K562 (cell line): ENCODE measurements at regions not wholly inside any gene's neighbourhood (a gene's known extent, or its start where the extent isn't known, plus 50 kb on each side); places are given as distances from the start of the nearest gene placed in this dataset.

Experiments used
- ATAC-seq: fragments of 200-7000 bp; cut with Tn5 transposase; 3 replicates; pipeline ENCODE4 v1.9.1; 2020; ENCODE audit warnings: moderate library complexity
- BruUV-seq: library from RNA; stranded (reverse); fragments of 400-500 nt; replicated peaks from 2 replicates; lab custom pipeline; 2021; lab: Mats Ljungman, UMichigan
- CTCF ChIA-PET: fragments of 300-600 bp; formaldehyde crosslinking; extraction: SDS; loops from one replicate; lab custom pipeline; 2021; ENCODE audit warnings: low intra/inter-chr PET ratio; lab: Yijun Ruan, JAX
- POLR2A ChIA-PET: fragments of 300-600, 350-650 bp; sonication (Branson Sonifier 250); formaldehyde crosslinking; extraction: SDS; loops from one replicate; lab custom pipeline; 2021; ENCODE audit warnings: antibody characterized with exemption, inconsistent platforms; lab: Yijun Ruan, JAX
- DNase-seq, 4 experiments: peaks; one replicate each; pipeline versions ENCODE4 v3.0.0 to v3.0.0-alpha.2; 2011 to 2018; ENCODE audit warnings: low spot score in 3 of 4, mixed read lengths in 3 of 4; ENCODE audit errors: extremely low read depth in 1 of 4
- FAIRE-seq: peaks from 2 replicates; lab custom pipeline; 2011; peaks lifted over from hg19 to GRCh38; lab: Jason Lieb, UNC
- H2AFZ ChIP-seq: 2 replicates; pipeline ENCODE4 v1.6.0; 2011; ENCODE audit warnings: low read depth, low read length, control low read depth, inconsistent platforms
- H3K27ac ChIP-seq: fragments of 200-600 bp; 3 replicates; pipeline ENCODE4 v1.8.0; 2011; ENCODE audit warnings: low read depth, mild to moderate bottlenecking, control low read depth, inconsistent platforms, low read length, moderate library complexity, mixed read lengths; ENCODE audit errors: extremely low read depth
- H3K27me3 ChIP-seq, 2 experiments: fragments of 300-600 bp in 1 of 2; 2 replicates in 1 of 2; 3 replicates in 1 of 2; pipeline versions ENCODE4 v1.6.0 to v1.8.0; 2011; ENCODE audit warnings: inconsistent platforms in 2 of 2, low read length in 2 of 2, mild to moderate bottlenecking in 1 of 2, mixed read lengths in 1 of 2, moderate library complexity in 1 of 2; ENCODE audit not compliant: control insufficient read depth in 2 of 2, insufficient read depth in 2 of 2
- H3K36me3 ChIP-seq: fragments of 300-600 bp; 3 replicates; pipeline ENCODE4 v1.8.0; 2011; ENCODE audit warnings: mild to moderate bottlenecking, low read length, inconsistent platforms; ENCODE audit not compliant: control insufficient read depth, insufficient read depth
- H3K4me1 ChIP-seq, 2 experiments: fragments of 200-600 bp in 1 of 2; replicated peaks in 1 of 2; 2 replicates in 1 of 2; 3 replicates in 1 of 2; pipeline versions ENCODE4 v1.5.1 to v1.8.0; 2011; ENCODE audit warnings: inconsistent platforms in 2 of 2, low read length in 2 of 2, mild to moderate bottlenecking in 1 of 2, mixed read lengths in 1 of 2, moderate library complexity in 1 of 2; ENCODE audit not compliant: control insufficient read depth in 2 of 2, insufficient read depth in 2 of 2
- H3K4me2 ChIP-seq: 2 replicates; pipeline ENCODE4 v1.6.1; 2011; ENCODE audit warnings: low read length, control low read depth, inconsistent platforms, mixed read lengths; ENCODE audit not compliant: insufficient read depth
- H3K4me3 ChIP-seq: fragments of 200-600 bp; sonication (generic), shearing (Covaris generic); 2 replicates; pipeline ENCODE4 v1.5.1; 2016; ENCODE audit warnings: control low read depth, inconsistent platforms
- H3K79me2 ChIP-seq: fragments of 200-600 bp; 3 replicates; pipeline ENCODE4 v1.8.0; 2011; ENCODE audit warnings: low read length, inconsistent platforms; ENCODE audit not compliant: control insufficient read depth, insufficient read depth
- H3K9ac ChIP-seq, 2 experiments: 2 replicates each; pipeline versions ENCODE4 v1.6.0 to v1.6.1; 2011; ENCODE audit warnings: low read depth in 2 of 2, low read length in 2 of 2, control low read depth in 1 of 2, inconsistent platforms in 1 of 2, mild to moderate bottlenecking in 1 of 2, mixed read lengths in 1 of 2; ENCODE audit not compliant: insufficient read depth in 1 of 2
- H3K9me1 ChIP-seq: one replicate; pipeline ENCODE4 v1.6.0; 2011; ENCODE audit warnings: inconsistent platforms, mild to moderate bottlenecking, low read length, moderate library complexity; ENCODE audit not compliant: control insufficient read depth, insufficient read depth
- H3K9me3 ChIP-seq: replicated peaks from 2 replicates; pipeline ENCODE4 v1.5.1; 2011; ENCODE audit warnings: low read depth, low read length, inconsistent platforms; ENCODE audit not compliant: control insufficient read depth, insufficient read depth
- H4K20me1 ChIP-seq: replicated peaks from 2 replicates; pipeline ENCODE4 v1.6.1; 2011; ENCODE audit warnings: low read length, inconsistent platforms, mixed read lengths; ENCODE audit not compliant: control insufficient read depth, insufficient read depth
- ARNT ChIP-seq, 2 experiments: fragments of 450-650 bp; IDR thresholded peaks; 2 replicates each; pipeline ENCODE4 v1.6.1; 2016; ENCODE audit warnings: mild to moderate bottlenecking in 1 of 2
- CBFA2T3 ChIP-seq: fragments of 450-650 bp; IDR thresholded peaks from 2 replicates; pipeline ENCODE4 v1.6.1; 2017
- CBX3 ChIP-seq, 2 experiments: IDR thresholded peaks; 1 replicate in 1 of 2; 2 replicates in 1 of 2; pipeline ENCODE4 v1.6.1; 2012; ENCODE audit warnings: inconsistent platforms in 2 of 2, low read length in 2 of 2, borderline replicate concordance in 1 of 2, control low read depth in 1 of 2
- CGGBP1 ChIP-seq: fragments of 250-450 bp; sonication (Bioruptor Pico); IDR thresholded peaks from 2 replicates; pipeline ENCODE4 v1.9.0; 2021; ENCODE audit warnings: mild to moderate bottlenecking
- DLX4 ChIP-seq: fragments of 250-450 bp; sonication (Bioruptor Pico); IDR thresholded peaks from 2 replicates; pipeline ENCODE4 v1.6.1; 2021; ENCODE audit warnings: mild to moderate bottlenecking
- FOXP1 ChIP-seq: sonication (generic); formaldehyde crosslinking; IDR thresholded peaks from 2 replicates; pipeline ENCODE4 v1.8.0; 2022; ENCODE audit warnings: mild to moderate bottlenecking, missing genetic modification reagents
- HNRNPL ChIP-seq: fragments of 200-400 bp; formaldehyde crosslinking; IDR thresholded peaks from 2 replicates; pipeline ENCODE4 v1.6.1; 2017; ENCODE audit warnings: low read depth, mild to moderate bottlenecking, low read length
- KAT2B ChIP-seq: IDR thresholded peaks from one replicate; pipeline ENCODE4 v1.6.1; 2012; ENCODE audit warnings: low read depth, mild to moderate bottlenecking, control low read depth, inconsistent platforms, low read length, moderate library complexity
- MTA1 ChIP-seq: fragments of 450-650 bp; IDR thresholded peaks from 2 replicates; pipeline ENCODE4 v1.6.1; 2017; ENCODE audit warnings: borderline replicate concordance
- SIRT6 ChIP-seq: IDR thresholded peaks from one replicate; pipeline ENCODE4 v1.6.1; 2012; ENCODE audit warnings: low read depth, mild to moderate bottlenecking, control low read depth, inconsistent platforms, low read length, moderate library complexity
- SLC30A9 ChIP-seq: fragments of 250-450 bp; sonication (Bioruptor Pico); IDR thresholded peaks from 2 replicates; pipeline ENCODE4 v1.8.0; 2022; ENCODE audit warnings: mild to moderate bottlenecking, moderate library complexity
- ZBTB12 ChIP-seq: fragments of 250-450 bp; sonication (Bioruptor Pico); IDR thresholded peaks from 2 replicates; pipeline ENCODE4 v1.4.0; 2020
- ZBTB7A ChIP-seq: IDR thresholded peaks from 2 replicates; pipeline ENCODE4 v1.6.1; 2011; ENCODE audit warnings: low read depth, mild to moderate bottlenecking, low read length, moderate library complexity, borderline replicate concordance; ENCODE audit not compliant: control insufficient read depth
- ZNF408 ChIP-seq: fragments of 250-450 bp; sonication (Bioruptor Pico); IDR thresholded peaks from 2 replicates; pipeline ENCODE4 v1.4.0; 2020; ENCODE audit warnings: low read depth, mild to moderate bottlenecking, moderate library complexity
- ZNF77 ChIP-seq: fragments of 250-450 bp; sonication (Bioruptor Pico); IDR thresholded peaks from 2 replicates; pipeline ENCODE4 v1.5.0; 2020
- WGBS: fragments of 100-300 bp; shearing (Covaris generic); methylation state at CpG from one replicate; pipeline ENCODE4 v1.1.6; 2016; ENCODE audit warnings: low coverage, mixed read lengths; ENCODE audit not compliant: insufficient coverage; ENCODE audit errors: missing lambda C conversion rate; 5-methylcytosine and 5-hydroxymethylcytosine counted together
- in situ Hi-C: fragments of 300-500 bp; cut with MboI; formaldehyde crosslinking; loops from 4 replicates; pipeline ENCODE4 v1.15.0; 2018; ENCODE audit warnings: inconsistent platforms, mixed read lengths
- intact Hi-C: fragments of 100-400 bp; cut with micrococcal nuclease; formaldehyde crosslinking; loops from 2 replicates; pipeline ENCODE4 v1.14.2; 2022
- TF ChIP-seq, protein P1 (sequence below): conservative IDR thresholded peaks from 2 replicates; pipeline ENCODE4 v1.6.1; 2011; ENCODE audit warnings: low read depth, mild to moderate bottlenecking, low read length; ENCODE audit not compliant: control insufficient read depth
- TF ChIP-seq, protein P2 (sequence below): sonication (generic); formaldehyde crosslinking; IDR thresholded peaks from 2 replicates; pipeline ENCODE4 v1.8.0; 2022; ENCODE audit warnings: mild to moderate bottlenecking, missing genetic modification reagents

DNA sequence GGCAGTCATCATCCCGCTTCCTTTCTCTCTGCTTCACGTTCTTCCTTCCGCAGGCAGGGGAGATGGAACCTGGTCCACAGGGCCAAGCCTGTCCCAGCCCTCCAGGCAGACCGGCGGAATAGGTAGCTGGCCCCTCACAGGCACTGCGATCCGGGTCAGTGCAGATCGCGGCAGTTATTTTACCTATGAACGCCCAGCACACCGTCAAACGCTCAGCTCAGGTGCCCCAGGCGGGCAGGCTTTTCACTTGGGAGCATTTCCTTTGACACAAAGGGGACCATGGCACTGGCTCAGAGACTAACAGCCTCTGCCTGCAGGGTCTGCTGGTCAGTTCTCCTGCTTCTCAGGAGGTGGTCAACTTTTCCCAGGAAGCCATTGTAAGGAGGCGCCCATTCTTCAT, 97.0 kb upstream of the ZNF98 start:
- intact Hi-C loops (no loop called here), in situ Hi-C loops (no loop called here)
- H3K9ac ChIP-seq = no peak overlapping the region
- DNase-seq = no peak
- ChIA-PET POLR2A (no interaction called here), CTCF (no interaction called here)
- no peaks in the 10 kb centered on the region for H3K9me3 ChIP-seq
- H3K4me2 ChIP-seq = no peak overlapping the region
- H3K4me3 ChIP-seq = no peak overlapping the region
- H3K27me3 ChIP-seq = no peaks in the 10 kb centered on the region
- no peaks in the 10 kb centered on the region for H3K79me2 ChIP-seq
- WGBS = 0% methylated on average over 14 of the region's 14 CpGs
- H4K20me1 ChIP-seq = no peaks in the 10 kb centered on the region
- no peak for FAIRE-seq
- TF ChIP-seq, protein P1, sequence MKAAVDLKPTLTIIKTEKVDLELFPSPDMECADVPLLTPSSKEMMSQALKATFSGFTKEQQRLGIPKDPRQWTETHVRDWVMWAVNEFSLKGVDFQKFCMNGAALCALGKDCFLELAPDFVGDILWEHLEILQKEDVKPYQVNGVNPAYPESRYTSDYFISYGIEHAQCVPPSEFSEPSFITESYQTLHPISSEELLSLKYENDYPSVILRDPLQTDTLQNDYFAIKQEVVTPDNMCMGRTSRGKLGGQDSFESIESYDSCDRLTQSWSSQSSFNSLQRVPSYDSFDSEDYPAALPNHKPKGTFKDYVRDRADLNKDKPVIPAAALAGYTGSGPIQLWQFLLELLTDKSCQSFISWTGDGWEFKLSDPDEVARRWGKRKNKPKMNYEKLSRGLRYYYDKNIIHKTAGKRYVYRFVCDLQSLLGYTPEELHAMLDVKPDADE = no peak
- TF ChIP-seq CBX3 (IDR thresholded peaks at IDR 0.05; ENCODE audit: borderline replicate concordance in 1 of 2, low read length in 2 of 2) = no peak
- no peak for TF ChIP-seq ARNT (IDR thresholded peaks at IDR 0.05)
- no peak for TF ChIP-seq CBFA2T3
- TF ChIP-seq FOXP1 (CRISPR knock-in tag) = no peak
- TF ChIP-seq, protein P2, sequence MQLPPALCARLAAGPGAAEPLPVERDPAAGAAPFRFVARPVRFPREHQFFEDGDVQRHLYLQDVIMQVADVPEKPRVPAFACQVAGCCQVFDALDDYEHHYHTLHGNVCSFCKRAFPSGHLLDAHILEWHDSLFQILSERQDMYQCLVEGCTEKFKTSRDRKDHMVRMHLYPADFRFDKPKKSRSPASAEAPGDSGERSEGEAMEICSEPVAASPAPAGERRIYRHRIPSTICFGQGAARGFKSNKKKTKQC (CRISPR knock-in tag) = no peak
- TF ChIP-seq ZBTB7A = no peak
- no peak for TF ChIP-seq SLC30A9
- no peak for TF ChIP-seq ZNF77 (CRISPR knock-in tag)
- no peak for TF ChIP-seq ZBTB12 (CRISPR knock-in tag)
- TF ChIP-seq KAT2B = no peak
- no peak for TF ChIP-seq ZNF408 (CRISPR knock-in tag)
- TF ChIP-seq DLX4 (CRISPR knock-in tag) = no peak
- TF ChIP-seq CGGBP1 (CRISPR knock-in tag) = no peak
- no peak for TF ChIP-seq MTA1
- TF ChIP-seq HNRNPL = no peak
- no peak for TF ChIP-seq SIRT6
- no peaks in the 10 kb centered on the region for H3K9me1 ChIP-seq
- no peaks in the 10 kb centered on the region for H3K36me3 ChIP-seq
- no peak for ATAC-seq
- H3K27ac ChIP-seq = no peak overlapping the region
- no TSS peak for BruUV-seq
- H3K4me1 ChIP-seq = no peaks in the 10 kb centered on the region
- H2AFZ ChIP-seq = no peak overlapping the region
